ENCODE measurements at regions not wholly inside any gene's neighbourhood (a gene's known extent, or its start where the extent isn't known, plus 50 kb on each side); places are given as distances from the start of the nearest gene placed in this dataset.

- TF ChIP-seq ZNF749 (CRISPR knock-in tag; IDR thresholded peaks at IDR 0.05; ENCODE audit: borderline replicate concordance) (no peak), ELF4 (CRISPR knock-in tag; IDR thresholded peaks at IDR 0.05; ENCODE audit: borderline replicate concordance) (no peak), TRIM24 (CRISPR knock-in tag; IDR thresholded peaks at IDR 0.05) (no peak), MLXIP (CRISPR knock-in tag; IDR thresholded peaks at IDR 0.05; ENCODE audit: borderline replicate concordance) (no peak), ZNF326 (CRISPR knock-in tag; IDR thresholded peaks at IDR 0.05; ENCODE audit: borderline replicate concordance) (no peak), NCOA1 (CRISPR knock-in tag; IDR thresholded peaks at IDR 0.05) (no peak), TCF7L2 (IDR thresholded peaks at IDR 0.05; ENCODE audit: low read depth, low read length) (no peak), TFDP2 (CRISPR knock-in tag; IDR thresholded peaks at IDR 0.05) (0 out of 2 replicates have a peak, but pooled peaks have one; percentile 23), KDM5A (IDR thresholded peaks at IDR 0.05; ENCODE audit: borderline replicate concordance, low read length) (no peak), ZNF737 (CRISPR knock-in tag; IDR thresholded peaks at IDR 0.05; ENCODE audit: borderline replicate concordance) (no peak), PHF21A (CRISPR knock-in tag; IDR thresholded peaks at IDR 0.05) (peak; percentile 22; the same call in 1 of the 2 replicates), ATM (IDR thresholded peaks at IDR 0.05; ENCODE audit: borderline replicate concordance) (no peak), ZNF367 (CRISPR knock-in tag; IDR thresholded peaks at IDR 0.05; ENCODE audit: borderline replicate concordance) (no peak), POGZ (CRISPR knock-in tag; IDR thresholded peaks at IDR 0.05) (peak; percentile 67), CENPT (CRISPR knock-in tag; IDR thresholded peaks at IDR 0.05; ENCODE audit: low read depth) (no peak), TCF12 (IDR thresholded peaks at IDR 0.05) (no peak), TCF12 (CRISPR knock-in tag; IDR thresholded peaks at IDR 0.05) (0 out of 2 replicates have a peak, but pooled peaks have one; percentile 65), FOXO4 (CRISPR knock-in tag; conservative IDR thresholded peaks at IDR 0.05) (no peak), TBP (CRISPR knock-in tag; IDR thresholded peaks at IDR 0.05) (no peak), CENPBD1 (CRISPR knock-in tag; IDR thresholded peaks at IDR 0.05; ENCODE audit: borderline replicate concordance, low read depth) (no peak), SMAD1 (CRISPR knock-in tag; IDR thresholded peaks at IDR 0.05; ENCODE audit: borderline replicate concordance, low read depth) (0 out of 2 replicates have a peak, but pooled peaks have one; percentile 18), CREM (IDR thresholded peaks at IDR 0.05) (no peak), CREM (CRISPR knock-in tag; IDR thresholded peaks at IDR 0.05) (no peak), ZNF34 (CRISPR knock-in tag; IDR thresholded peaks at IDR 0.05; ENCODE audit: borderline replicate concordance) (no peak), ZFP62 (CRISPR knock-in tag; IDR thresholded peaks at IDR 0.05) (no peak)
These were observed 78.0 kb upstream of the AFDN start (continued) for GRCh38 chr6:167748458-167749379.
